Fibroblast of lung (primary cell): ENCODE measurements at regions not wholly inside any gene's neighbourhood (a gene's known extent, or its start where the extent isn't known, plus 50 kb on each side); places are given as distances from the start of the nearest gene placed in this dataset.

Source experiments
- CTCF ChIP-seq, 2 donors: IDR thresholded peaks in 1 of 2; conservative IDR thresholded peaks in 1 of 2; 1 replicate in 1 of 2; 2 replicates in 1 of 2; pipeline ENCODE4 v1.5.1; 2011 to 2012; ENCODE audit warnings: low read length in 2 of 2, control low read depth in 1 of 2, inconsistent platforms in 1 of 2, low read depth in 1 of 2, mild to moderate bottlenecking in 1 of 2
- EZH2 ChIP-seq: IDR thresholded peaks from 2 replicates; pipeline ENCODE4 v1.5.1; 2012; ENCODE audit warnings: low read length, control low read depth, mild to moderate bottlenecking; ENCODE audit errors: missing control alignments

DNA sequence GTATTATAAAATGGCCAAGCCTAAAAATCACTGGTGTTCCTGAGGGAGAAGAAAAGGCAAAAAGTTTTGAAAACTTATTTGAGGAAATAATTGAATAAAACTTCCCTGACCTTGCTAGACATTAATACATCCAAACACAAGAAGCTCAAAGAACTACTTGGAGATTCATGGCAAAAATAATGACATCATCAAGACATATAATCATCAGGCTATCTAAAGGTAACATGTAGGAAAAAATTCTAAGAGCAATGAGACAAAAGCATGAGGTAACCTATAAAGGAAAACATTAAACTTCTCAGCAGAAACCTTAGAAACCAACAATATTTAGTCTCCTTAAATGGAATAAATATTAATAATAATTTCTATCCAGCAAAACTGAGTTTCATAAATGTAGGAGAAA lies 887.6 kb downstream of the PCDH19 start:
- TF ChIP-seq CTCF (conservative IDR thresholded peaks at IDR 0.05 in 1 of 2, IDR thresholded peaks at IDR 0.05 in 1 of 2; ENCODE audit: low read depth in 1 of 2, low read length in 2 of 2), result no peak
- TF ChIP-seq EZH2, result no peak
